Posterior cingulate gyrus (tissue), 11 donors: ENCODE measurements at regions not wholly inside any gene's neighbourhood (a gene's known extent, or its start where the extent isn't known, plus 50 kb on each side); places are given as distances from the start of the nearest gene placed in this dataset.
A peak's percentile ranks its signal among the peaks of the same experiment; 100 is the strongest.
"Not testable (repeated sequence)": the region's sequence is repeated elsewhere in the genome, so short reads cannot be mapped to it uniquely, and the experiment has no call there.

Experiments used
- DNase-seq, 10 donors: peaks; one replicate each; pipeline versions ENCODE4 v3.0.0 to v3.0.0-alpha.2; 2020 to 2021; ENCODE audit warnings: mixed read lengths in 3 of 10
- intact Hi-C: fragments of 100-400 bp; cut with DNase I; formaldehyde crosslinking; loops from one replicate; pipeline ENCODE4 v1.15.1; 2023

- intact Hi-C loops, result no loop called here
- DNase-seq, result no peak
Measured at GRCh38 chr9:1115370-1115769, 65.2 kb downstream of the DMRT2 start.

GRCh38 chr9:1117439-1117838 is 67.3 kb downstream of the DMRT2 start:
- intact Hi-C loops, result no loop called here
- no peak for DNase-seq

- DNase-seq, result no peak
- intact Hi-C loops, result no loop called here
Measured at GRCh38 chr9:1120500-1121165, 70.5 kb downstream of the DMRT2 start.

- DNase-seq, result no peak
- intact Hi-C loops, result no loop called here
Measured at GRCh38 chr9:1125741-1126140, 75.6 kb downstream of the DMRT2 start.

GRCh38 chr9:1128046-1128445 is 77.9 kb downstream of the DMRT2 start:
- DNase-seq, result no peak
- intact Hi-C loops, result no loop called here

- DNase-seq, result no peak
- intact Hi-C loops, result no loop called here
Measured at GRCh38 chr9:1129382-1129781, 79.2 kb downstream of the DMRT2 start.

GRCh38 chr9:1140057-1140456 is 89.9 kb downstream of the DMRT2 start:
- intact Hi-C loops, result no loop called here
- DNase-seq, result no peak

GRCh38 chr9:1151691-1152090 is 101.5 kb downstream of the DMRT2 start:
- DNase-seq, result no peak
- intact Hi-C loops, result no loop called here

GRCh38 chr9:1152171-1152570 is 102.0 kb downstream of the DMRT2 start:
- intact Hi-C loops, result no loop called here
- no peak for DNase-seq

- DNase-seq, result no peak
- intact Hi-C loops, result no loop called here
Measured at GRCh38 chr9:1154739-1155138, 104.6 kb downstream of the DMRT2 start.

GRCh38 chr9:1155602-1156001 is 105.4 kb downstream of the DMRT2 start:
- no peak for DNase-seq
- intact Hi-C loops, result no loop called here

GRCh38 chr9:1156794-1157550 is 106.8 kb downstream of the DMRT2 start:
- DNase-seq, result no peak
- intact Hi-C loops, result no loop called here

GRCh38 chr9:1157836-1158235 is 107.7 kb downstream of the DMRT2 start:
- DNase-seq, result no peak
- intact Hi-C loops, result no loop called here

GRCh38 chr9:1170918-1171317 is 120.8 kb downstream of the DMRT2 start:
- intact Hi-C loops, result no loop called here
- DNase-seq, result no peak

GRCh38 chr9:1171546-1171945 is 121.4 kb downstream of the DMRT2 start:
- no peak for DNase-seq
- intact Hi-C loops, result no loop called here

- DNase-seq, result no peak
- intact Hi-C loops, result no loop called here
Measured at GRCh38 chr9:1173211-1173610, 123.1 kb downstream of the DMRT2 start.

- intact Hi-C loops, result no loop called here
- no peak for DNase-seq
Measured at GRCh38 chr9:1173993-1174392, 123.8 kb downstream of the DMRT2 start.

- intact Hi-C loops, result no loop called here
- no peak for DNase-seq
Measured at GRCh38 chr9:1179366-1179765, 129.2 kb downstream of the DMRT2 start.

GRCh38 chr9:1184146-1184545 is 134.0 kb downstream of the DMRT2 start:
- intact Hi-C loops, result no loop called here
- DNase-seq, result no peak

- intact Hi-C loops, result not testable (repeated sequence)
Measured at GRCh38 chr9:1187137-1187536, 137.0 kb downstream of the DMRT2 start.

GRCh38 chr9:1195636-1196035 is 145.5 kb downstream of the DMRT2 start:
- DNase-seq, intact Hi-C loops: not testable (repeated sequence)

More at GRCh38 chr9:1187137-1187536, 137.0 kb downstream of the DMRT2 start:
- DNase-seq, result peak in 1 of 10 donors; percentile 81

GRCh38 chr9:1198085-1198484 is 147.9 kb downstream of the DMRT2 start:
- DNase-seq, result no peak
- intact Hi-C loops, result no loop called here
